Left cardiac atrium (tissue), 4 donors: ENCODE measurements at regions not wholly inside any gene's neighbourhood (a gene's known extent, or its start where the extent isn't known, plus 50 kb on each side); places are given as distances from the start of the nearest gene placed in this dataset.

Experiments used
- ATAC-seq, 2 donors: fragments of 200-7000 bp; cut with Tn5 transposase; one replicate each; pipeline ENCODE4 v1.9.1; 2020; ENCODE audit warnings: mild to moderate bottlenecking in 2 of 2, moderate library complexity in 2 of 2
- DNase-seq: peaks from one replicate; pipeline ENCODE4 v3.0.0-alpha.2; 2020
- intact Hi-C, 2 donors: fragments of 100-400 bp; cut with DNase I; formaldehyde crosslinking; loops; one replicate each; pipeline versions ENCODE4 v1.14.1 to v1.15.1; 2022 to 2023
- donor health status: DM: no; HTN: yes; CAD: no.
- donor health status: DM: no; HTN: yes; CAD: no; lungs with severe emphysema.
- donor health status: DM: yes; HTN: yes; CAD: no.
- donor health status: Dilated cardiomyopathy.

- DNase-seq (no peak), ATAC-seq (no peak)
- intact Hi-C loops: no loop called here
Observed at GRCh38 chr2:160701822-160702221, 208.2 kb upstream of the RBMS1 start.

GRCh38 chr2:160702754-160703153 is 209.1 kb upstream of the RBMS1 start:
- intact Hi-C loops: no loop called here
- DNase-seq (no peak), ATAC-seq (no peak)

- DNase-seq (peak; percentile 18), ATAC-seq (peak in 1 of 2 donors; percentile 38)
- intact Hi-C loops: no loop called here
Observed at GRCh38 chr2:160703648-160704585, 210.3 kb upstream of the RBMS1 start.

- intact Hi-C loops: no loop called here
- ATAC-seq (no peak), DNase-seq (no peak)
Observed at GRCh38 chr2:160715428-160715827, 221.8 kb upstream of the RBMS1 start.

GRCh38 chr2:160719116-160719515 is 225.5 kb upstream of the RBMS1 start:
- ATAC-seq: no peak
- DNase-seq: no peak
- intact Hi-C loops: no loop called here

DNA sequence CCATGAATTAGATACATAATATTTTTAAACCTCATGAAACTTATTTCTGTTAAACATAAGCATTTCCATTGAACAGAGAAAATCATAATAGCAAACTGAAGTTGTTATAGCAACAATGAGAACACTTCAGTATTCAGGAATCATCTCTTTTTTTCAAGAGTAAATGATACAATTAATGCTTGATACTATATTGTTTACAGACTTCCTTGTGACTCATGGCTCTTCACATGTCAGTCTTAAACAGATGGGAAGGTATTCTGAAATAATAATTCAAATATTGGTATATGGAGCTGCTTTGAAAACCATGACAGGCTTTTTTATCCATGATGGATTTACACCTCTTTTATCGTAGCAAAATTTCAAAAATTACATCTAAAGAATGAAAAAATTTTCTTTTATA is 226.5 kb upstream of the RBMS1 start:
- intact Hi-C loops: no loop called here
- no peak for ATAC-seq
- no peak for DNase-seq

- DNase-seq (no peak), ATAC-seq (no peak)
- intact Hi-C loops: no loop called here
Observed at GRCh38 chr2:160721089-160722040, 227.8 kb upstream of the RBMS1 start.

GRCh38 chr2:160726046-160726445 is 232.4 kb upstream of the RBMS1 start:
- intact Hi-C loops: no loop called here
- no peak for ATAC-seq
- no peak for DNase-seq

GRCh38 chr2:160730296-160730995 is 236.8 kb upstream of the RBMS1 start:
- no peak for DNase-seq
- no peak for ATAC-seq
- intact Hi-C loops: no loop called here

DNA sequence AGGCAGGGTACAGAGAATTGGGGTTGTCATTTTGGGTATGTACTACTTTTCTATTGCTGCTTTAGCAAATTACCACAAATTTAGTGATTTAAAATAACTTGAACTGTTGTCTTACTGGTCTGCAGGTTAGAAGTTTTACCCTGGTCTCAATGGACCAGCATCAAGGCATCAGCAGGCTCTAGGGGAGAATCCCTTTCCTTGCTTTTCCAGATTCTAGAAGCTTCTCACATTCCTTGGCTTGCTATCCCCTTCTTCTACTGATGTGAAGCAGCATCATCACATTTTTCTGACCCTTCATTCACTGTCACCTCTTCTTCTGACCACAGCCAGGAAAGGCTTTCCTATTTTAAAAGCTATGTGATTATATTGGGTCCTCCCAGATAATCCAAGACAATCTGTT is 237.8 kb upstream of the RBMS1 start:
- ATAC-seq (no peak), DNase-seq (no peak)
- intact Hi-C loops: no loop called here

DNA sequence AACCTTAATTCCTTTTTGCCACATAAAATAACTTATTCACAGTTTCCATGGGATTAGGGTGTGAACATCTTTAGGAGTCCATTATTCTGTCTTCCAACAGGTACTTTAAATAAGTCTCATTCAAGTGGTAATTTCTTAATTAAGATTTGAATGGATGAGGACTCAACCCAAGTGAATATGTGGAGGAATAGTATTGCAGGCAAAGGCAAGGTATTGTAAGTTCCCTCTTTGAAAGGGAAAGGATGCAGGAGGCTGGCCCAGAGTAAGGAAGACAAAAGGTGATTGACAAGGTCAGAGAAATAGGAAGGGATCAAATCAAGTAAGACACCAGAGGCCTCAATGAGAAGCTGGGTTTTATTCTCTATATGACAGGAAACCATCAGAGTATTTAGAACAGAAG is 238.2 kb upstream of the RBMS1 start:
- ATAC-seq (no peak), DNase-seq (no peak)
- intact Hi-C loops: no loop called here

- ATAC-seq (no peak), DNase-seq (no peak)
- intact Hi-C loops: no loop called here
Observed at GRCh38 chr2:160735696-160736095, 242.1 kb upstream of the RBMS1 start.

GRCh38 chr2:160736148-160737028 is 242.8 kb upstream of the RBMS1 start:
- intact Hi-C loops: no loop called here
- ATAC-seq: no peak
- no peak for DNase-seq

GRCh38 chr2:160737247-160737646 is 243.6 kb upstream of the RBMS1 start:
- intact Hi-C loops: no loop called here
- no peak for ATAC-seq
- DNase-seq: no peak

DNA sequence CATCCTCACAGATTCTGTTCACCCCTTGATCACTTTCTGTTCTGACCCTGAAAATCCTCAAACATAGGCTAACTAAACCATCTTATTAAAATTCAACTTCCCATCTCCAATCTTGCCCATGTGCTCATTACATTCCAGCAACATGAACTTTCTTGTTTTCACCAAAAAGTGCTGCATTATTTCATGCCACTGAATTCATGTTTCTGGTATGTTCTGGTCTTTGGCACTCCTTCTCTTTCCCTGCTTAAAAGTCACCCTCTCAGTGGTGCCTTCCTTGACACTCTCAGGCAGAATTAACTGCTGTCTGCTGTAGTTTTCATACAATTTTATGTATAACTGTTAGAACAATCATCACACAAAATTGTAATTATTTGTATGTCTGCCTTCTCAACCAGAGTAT is 247.7 kb upstream of the RBMS1 start:
- no peak for DNase-seq
- intact Hi-C loops: no loop called here
- ATAC-seq: no peak

GRCh38 chr2:160741815-160742214 is 248.2 kb upstream of the RBMS1 start:
- intact Hi-C loops: no loop called here
- no peak for ATAC-seq
- no peak for DNase-seq

DNA sequence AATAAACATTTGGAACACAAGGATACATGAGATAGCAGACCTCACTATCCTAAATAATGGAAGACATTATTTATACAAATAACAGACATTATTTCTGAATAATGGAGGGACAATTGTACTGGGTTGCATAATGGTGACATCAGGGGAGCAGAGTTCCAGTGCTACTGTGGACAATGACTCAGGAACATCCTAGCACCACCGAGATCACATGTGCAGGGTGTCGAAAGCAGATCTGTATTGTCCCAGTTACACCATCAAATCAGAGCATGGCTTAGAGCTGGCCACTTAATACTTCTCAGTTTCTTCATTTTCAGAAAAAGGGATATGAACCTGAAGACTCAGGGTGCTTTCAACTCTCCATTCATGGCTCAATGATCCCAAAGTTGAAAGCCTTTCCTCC is 249.1 kb upstream of the RBMS1 start:
- intact Hi-C loops: no loop called here
- ATAC-seq: peak in 1 of 2 donors; percentile 62
- peak; percentile 23 for DNase-seq

DNA sequence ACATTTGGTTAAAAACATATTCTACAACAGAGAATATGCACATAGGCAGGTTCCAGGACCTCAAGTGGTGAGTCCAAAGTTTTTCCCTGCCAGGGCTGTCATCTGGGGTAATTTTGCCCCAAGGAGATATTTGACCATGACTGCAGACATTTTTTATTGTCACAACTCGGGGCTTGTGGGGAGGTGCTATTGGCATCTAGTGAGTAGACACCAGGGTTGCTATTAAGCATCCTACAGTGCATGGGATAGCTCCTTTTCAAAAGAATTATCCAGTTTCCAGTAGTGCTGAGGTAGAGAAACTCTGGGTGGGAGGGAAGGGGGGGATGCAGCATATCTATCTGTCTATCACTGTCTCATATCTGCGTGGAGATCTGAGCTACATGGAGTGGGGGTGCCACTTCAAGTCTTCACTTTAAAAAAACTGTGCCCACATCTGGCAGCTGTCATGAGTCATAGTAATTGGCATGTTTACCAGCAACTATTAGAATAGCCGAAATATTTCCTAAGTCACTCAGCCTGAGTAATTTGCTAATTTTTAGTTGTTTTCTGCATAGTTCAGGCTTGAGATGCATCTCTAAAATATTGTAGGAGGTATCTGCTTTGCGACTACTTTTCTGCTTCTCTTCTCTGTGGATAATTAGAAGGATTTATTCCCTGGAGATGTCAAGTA is 254.0 kb upstream of the RBMS1 start:
- peak in 1 of 2 donors; percentile 34 for ATAC-seq
- intact Hi-C loops: no loop called here

More for the DNA sequence above, 254.0 kb upstream of the RBMS1 start:
- no peak for DNase-seq
